ENCODE measurements at regions not wholly inside any gene's neighbourhood (a gene's known extent, or its start where the extent isn't known, plus 50 kb on each side); places are given as distances from the start of the nearest gene placed in this dataset.

- TF ChIP-seq, protein P1, sequence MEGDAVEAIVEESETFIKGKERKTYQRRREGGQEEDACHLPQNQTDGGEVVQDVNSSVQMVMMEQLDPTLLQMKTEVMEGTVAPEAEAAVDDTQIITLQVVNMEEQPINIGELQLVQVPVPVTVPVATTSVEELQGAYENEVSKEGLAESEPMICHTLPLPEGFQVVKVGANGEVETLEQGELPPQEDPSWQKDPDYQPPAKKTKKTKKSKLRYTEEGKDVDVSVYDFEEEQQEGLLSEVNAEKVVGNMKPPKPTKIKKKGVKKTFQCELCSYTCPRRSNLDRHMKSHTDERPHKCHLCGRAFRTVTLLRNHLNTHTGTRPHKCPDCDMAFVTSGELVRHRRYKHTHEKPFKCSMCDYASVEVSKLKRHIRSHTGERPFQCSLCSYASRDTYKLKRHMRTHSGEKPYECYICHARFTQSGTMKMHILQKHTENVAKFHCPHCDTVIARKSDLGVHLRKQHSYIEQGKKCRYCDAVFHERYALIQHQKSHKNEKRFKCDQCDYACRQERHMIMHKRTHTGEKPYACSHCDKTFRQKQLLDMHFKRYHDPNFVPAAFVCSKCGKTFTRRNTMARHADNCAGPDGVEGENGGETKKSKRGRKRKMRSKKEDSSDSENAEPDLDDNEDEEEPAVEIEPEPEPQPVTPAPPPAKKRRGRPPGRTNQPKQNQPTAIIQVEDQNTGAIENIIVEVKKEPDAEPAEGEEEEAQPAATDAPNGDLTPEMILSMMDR (IDR thresholded peaks at IDR 0.05): no peak
- TF ChIP-seq POLR2A (IDR thresholded peaks at IDR 0.05) (no peak), POLR2AphosphoS5 (IDR thresholded peaks at IDR 0.05; ENCODE audit: insufficient read depth in 1 of 2, low read depth in 1 of 2) (no peak)
These were observed 598.8 kb downstream of the UTRN start for GRCh38 chr6:144883915-144884314.

All from vagina (tissue), 2 donors.